ENCODE measurements at regions not wholly inside any gene's neighbourhood (a gene's known extent, or its start where the extent isn't known, plus 50 kb on each side); places are given as distances from the start of the nearest gene placed in this dataset.

- Histone ChIP-seq H3K9me3 (ENCODE audit: low read length) (no peaks in the 10 kb centered on the region), H2AFZ (ENCODE audit: low read length) (no peak overlapping the region)
Measured at GRCh38 chr1:181205901-181206300, 117.4 kb downstream of the IER5 start.

More at GRCh38 chr1:181205901-181206300, 117.4 kb downstream of the IER5 start:
- ATAC-seq = no peak
- H4K20me1 ChIP-seq (ENCODE audit: insufficient read depth, low read length) = no peaks in the 10 kb centered on the region
- H3K9ac ChIP-seq (ENCODE audit: insufficient read depth, low read depth, low read length) = no peak overlapping the region
- TF ChIP-seq JUN (CRISPR knock-in tag; IDR thresholded peaks at IDR 0.05) (no peak), ZNF660 (CRISPR knock-in tag; IDR thresholded peaks at IDR 0.05; ENCODE audit: borderline replicate concordance, low read depth) (no peak), ZFP90 (CRISPR knock-in tag; IDR thresholded peaks at IDR 0.05; ENCODE audit: borderline replicate concordance) (no peak), RFXAP (CRISPR knock-in tag; IDR thresholded peaks at IDR 0.05; ENCODE audit: borderline replicate concordance) (no peak), PHF8 (CRISPR knock-in tag; IDR thresholded peaks at IDR 0.05) (no peak), ZFP41 (CRISPR knock-in tag; IDR thresholded peaks at IDR 0.05; ENCODE audit: borderline replicate concordance) (no peak), ZNF564 (CRISPR knock-in tag; IDR thresholded peaks at IDR 0.05) (no peak), NFIB (CRISPR knock-in tag; IDR thresholded peaks at IDR 0.05; ENCODE audit: borderline replicate concordance) (no peak), ZNF30 (CRISPR knock-in tag; IDR thresholded peaks at IDR 0.05) (no peak)
- TF ChIP-seq, protein P1, sequence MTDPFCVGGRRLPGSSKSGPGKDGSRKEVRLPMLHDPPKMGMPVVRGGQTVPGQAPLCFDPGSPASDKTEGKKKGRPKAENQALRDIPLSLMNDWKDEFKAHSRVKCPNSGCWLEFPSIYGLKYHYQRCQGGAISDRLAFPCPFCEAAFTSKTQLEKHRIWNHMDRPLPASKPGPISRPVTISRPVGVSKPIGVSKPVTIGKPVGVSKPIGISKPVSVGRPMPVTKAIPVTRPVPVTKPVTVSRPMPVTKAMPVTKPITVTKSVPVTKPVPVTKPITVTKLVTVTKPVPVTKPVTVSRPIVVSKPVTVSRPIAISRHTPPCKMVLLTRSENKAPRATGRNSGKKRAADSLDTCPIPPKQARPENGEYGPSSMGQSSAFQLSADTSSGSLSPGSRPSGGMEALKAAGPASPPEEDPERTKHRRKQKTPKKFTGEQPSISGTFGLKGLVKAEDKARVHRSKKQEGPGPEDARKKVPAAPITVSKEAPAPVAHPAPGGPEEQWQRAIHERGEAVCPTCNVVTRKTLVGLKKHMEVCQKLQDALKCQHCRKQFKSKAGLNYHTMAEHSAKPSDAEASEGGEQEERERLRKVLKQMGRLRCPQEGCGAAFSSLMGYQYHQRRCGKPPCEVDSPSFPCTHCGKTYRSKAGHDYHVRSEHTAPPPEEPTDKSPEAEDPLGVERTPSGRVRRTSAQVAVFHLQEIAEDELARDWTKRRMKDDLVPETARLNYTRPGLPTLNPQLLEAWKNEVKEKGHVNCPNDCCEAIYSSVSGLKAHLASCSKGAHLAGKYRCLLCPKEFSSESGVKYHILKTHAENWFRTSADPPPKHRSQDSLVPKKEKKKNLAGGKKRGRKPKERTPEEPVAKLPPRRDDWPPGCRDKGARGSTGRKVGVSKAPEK (CRISPR knock-in tag; IDR thresholded peaks at IDR 0.05; ENCODE audit: borderline replicate concordance) = no peak
- TF ChIP-seq, protein P2, sequence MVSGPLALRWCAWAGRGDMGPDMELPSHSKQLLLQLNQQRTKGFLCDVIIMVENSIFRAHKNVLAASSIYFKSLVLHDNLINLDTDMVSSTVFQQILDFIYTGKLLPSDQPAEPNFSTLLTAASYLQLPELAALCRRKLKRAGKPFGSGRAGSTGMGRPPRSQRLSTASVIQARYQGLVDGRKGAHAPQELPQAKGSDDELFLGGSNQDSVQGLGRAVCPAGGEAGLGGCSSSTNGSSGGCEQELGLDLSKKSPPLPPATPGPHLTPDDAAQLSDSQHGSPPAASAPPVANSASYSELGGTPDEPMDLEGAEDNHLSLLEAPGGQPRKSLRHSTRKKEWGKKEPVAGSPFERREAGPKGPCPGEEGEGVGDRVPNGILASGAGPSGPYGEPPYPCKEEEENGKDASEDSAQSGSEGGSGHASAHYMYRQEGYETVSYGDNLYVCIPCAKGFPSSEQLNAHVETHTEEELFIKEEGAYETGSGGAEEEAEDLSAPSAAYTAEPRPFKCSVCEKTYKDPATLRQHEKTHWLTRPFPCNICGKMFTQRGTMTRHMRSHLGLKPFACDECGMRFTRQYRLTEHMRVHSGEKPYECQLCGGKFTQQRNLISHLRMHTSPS (CRISPR knock-in tag; IDR thresholded peaks at IDR 0.05; ENCODE audit: low read depth) = no peak
- TF ChIP-seq, protein P3, sequence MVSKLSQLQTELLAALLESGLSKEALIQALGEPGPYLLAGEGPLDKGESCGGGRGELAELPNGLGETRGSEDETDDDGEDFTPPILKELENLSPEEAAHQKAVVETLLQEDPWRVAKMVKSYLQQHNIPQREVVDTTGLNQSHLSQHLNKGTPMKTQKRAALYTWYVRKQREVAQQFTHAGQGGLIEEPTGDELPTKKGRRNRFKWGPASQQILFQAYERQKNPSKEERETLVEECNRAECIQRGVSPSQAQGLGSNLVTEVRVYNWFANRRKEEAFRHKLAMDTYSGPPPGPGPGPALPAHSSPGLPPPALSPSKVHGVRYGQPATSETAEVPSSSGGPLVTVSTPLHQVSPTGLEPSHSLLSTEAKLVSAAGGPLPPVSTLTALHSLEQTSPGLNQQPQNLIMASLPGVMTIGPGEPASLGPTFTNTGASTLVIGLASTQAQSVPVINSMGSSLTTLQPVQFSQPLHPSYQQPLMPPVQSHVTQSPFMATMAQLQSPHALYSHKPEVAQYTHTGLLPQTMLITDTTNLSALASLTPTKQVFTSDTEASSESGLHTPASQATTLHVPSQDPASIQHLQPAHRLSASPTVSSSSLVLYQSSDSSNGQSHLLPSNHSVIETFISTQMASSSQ (IDR thresholded peaks at IDR 0.05; ENCODE audit: low read depth) = no peak
- TF ChIP-seq, protein P3 (CRISPR knock-in tag; IDR thresholded peaks at IDR 0.05; ENCODE audit: borderline replicate concordance) = no peak
- H3K27ac ChIP-seq (ENCODE audit: extremely low read length, insufficient read depth, low read length) = no peak overlapping the region
- ChIA-PET CTCF (ENCODE audit: low intra/inter-chr PET ratio, low total read pairs) (no interaction called here), POLR2A (no interaction called here)
- no peaks in the 10 kb centered on the region for H3K79me2 ChIP-seq (ENCODE audit: insufficient read depth, low read length)
- FAIRE-seq = no peak
- no TSS peak for BruUV-seq (replicated peaks)
- peaks cover 0 to 39% of the 10 kb centered on the region in 2 experiments; a peak in 4 of 5 replicates for H3K27me3 ChIP-seq (ENCODE audit: control insufficient read depth in 1 of 2, insufficient read depth in 2 of 2, low read length in 2 of 2)
- intact Hi-C loops (cut with micrococcal nuclease; ENCODE audit: unreplicated experiment) (no loop called here), in situ Hi-C loops (cut with HindIII; ENCODE audit: extremely low pct_ligation_motif_present, low pct_unique_long_range_greater_than_20kb) (no loop called here)
- H3K36me3 ChIP-seq (replicated peaks in 1 of 2; ENCODE audit: control insufficient read depth in 1 of 2, insufficient read depth in 2 of 2, low read length in 2 of 2) = no peaks in the 10 kb centered on the region
- H3K4me1 ChIP-seq (ENCODE audit: insufficient read depth, low read length) = no peaks in the 10 kb centered on the region
- WGBS (ENCODE audit: low lambda C conversion rate) = 38% methylated on average over 10 of the region's 10 CpGs
- no peak overlapping the region for H3K4me2 ChIP-seq (ENCODE audit: low read depth, low read length)
- no peak overlapping the region for H3K4me3 ChIP-seq (replicated peaks in 1 of 3; ENCODE audit: insufficient read depth in 1 of 3, low read depth in 2 of 3, low read length in 3 of 3)
- DNase-seq (ENCODE audit: low spot score) = no peak
